Spleen (tissue), 11 donors: ENCODE measurements at regions not wholly inside any gene's neighbourhood (a gene's known extent, or its start where the extent isn't known, plus 50 kb on each side); places are given as distances from the start of the nearest gene placed in this dataset.

Experiments
- DNase-seq: peaks from one replicate; pipeline ENCODE4 v3.0.0-alpha.2; 2020
- H3K27ac ChIP-seq, 8 donors: fragments of 200-600 bp; sonication (generic) in 7 of 8; 1 replicate in 4 of 8; 2 replicates in 4 of 8; pipeline versions ENCODE4 v1.5.0 to v1.8.0; 2016 to 2021; ENCODE audit warnings: inconsistent platforms in 4 of 8, mild to moderate bottlenecking in 4 of 8, moderate library complexity in 1 of 8
- H3K27me3 ChIP-seq, 7 donors: fragments of 200-600 bp; sonication (generic) in 6 of 7; replicated peaks in 1 of 7; 1 replicate in 4 of 7; 2 replicates in 3 of 7; pipeline versions ENCODE4 v1.5.0 to v1.8.0; 2016 to 2021; ENCODE audit warnings: inconsistent platforms in 3 of 7, mild to moderate bottlenecking in 1 of 7
- H3K36me3 ChIP-seq, 6 donors: fragments of 200-600 bp; sonication (generic) in 5 of 6; 1 replicate in 4 of 6; 2 replicates in 2 of 6; pipeline versions ENCODE4 v1.5.0 to v1.8.0; 2016 to 2021; ENCODE audit warnings: inconsistent platforms in 2 of 6
- H3K4me1 ChIP-seq, 6 donors: fragments of 200-600 bp; sonication (generic) in 5 of 6; 1 replicate in 3 of 6; 2 replicates in 3 of 6; pipeline versions ENCODE4 v1.5.0 to v1.8.0; 2016 to 2021; ENCODE audit warnings: inconsistent platforms in 3 of 6
- H3K4me3 ChIP-seq, 8 donors: fragments of 200-600 bp; sonication (generic) in 7 of 8; 1 replicate in 4 of 8; 2 replicates in 4 of 8; pipeline versions ENCODE4 v1.5.0 to v1.8.0; 2016 to 2021; ENCODE audit warnings: inconsistent platforms in 4 of 8, mild to moderate bottlenecking in 4 of 8, moderate library complexity in 2 of 8
- H3K9me3 ChIP-seq, 8 donors: fragments of 200-600 bp; sonication (generic) in 7 of 8; 1 replicate in 4 of 8; 2 replicates in 4 of 8; pipeline versions ENCODE4 v1.5.0 to v1.8.0; 2016 to 2021; ENCODE audit warnings: inconsistent platforms in 4 of 8
- CTCF ChIP-seq, 11 experiments: fragments of 200-600 bp in 7 of 11; fragments of 450-650 bp in 4 of 11; sonication (generic) in 4 of 11; IDR thresholded peaks in 8 of 11; conservative IDR thresholded peaks in 3 of 11; 1 replicate in 7 of 11; 2 replicates in 4 of 11; pipeline versions ENCODE4 v1.4.0 to v1.8.0; 2016 to 2021; ENCODE audit warnings: antibody characterized with exemption in 11 of 11, inconsistent platforms in 4 of 11, mild to moderate bottlenecking in 1 of 11
- POLR2A ChIP-seq, 3 donors: fragments of 450-650 bp; IDR thresholded peaks; one replicate each; pipeline ENCODE4 v1.5.1; 2017; ENCODE audit warnings: antibody characterized with exemption in 3 of 3, mild to moderate bottlenecking in 1 of 3
- POLR2AphosphoS5 ChIP-seq, 3 donors: sonication (generic); formaldehyde crosslinking; IDR thresholded peaks; one replicate each; pipeline ENCODE4 v1.5.1; 2017; ENCODE audit warnings: antibody characterized with exemption in 3 of 3
- WGBS, 5 donors: extraction: QIAGEN DNeasy Blood & Tissue Kit in 3 of 5; methylation state at CpG; one replicate each; pipeline versions ENCODE4 v1.1.5 to v1.1.7; 2013 to 2018; 5-methylcytosine and 5-hydroxymethylcytosine counted together
- intact Hi-C: fragments of 100-400 bp; cut with DNase I; formaldehyde crosslinking; loops from one replicate; pipeline ENCODE4 v1.15.0; 2023; ENCODE audit warnings: low total_unique reads
- donor health status: healthy with polysubstance abuse.
- donor health status: DM: no; HTN: no; CAD: no; lungs with moderate emphysema.
- donor health status: DM: no; HTN: no; CAD: no.
- donor health status: Bipolar disorder and iron deficiency.
- donor health status: healthy.
- donor health status: DM: no; HTN: no; CAD: no.
- donor health status: DM: yes; HTN: yes; CAD: no.

GRCh38 chr2:121872651-121873050 is 117.2 kb downstream of the TSN start:
- no peaks in the 10 kb centered on the region for H3K36me3 ChIP-seq
- 77 to 96% (median 86%) methylated on average over 2 of the region's 2 CpGs for WGBS, 5 donors
- H3K4me1 ChIP-seq, result no peaks in the 10 kb centered on the region
- H3K27me3 ChIP-seq, result peaks cover 0 to 9% (median 0%) of the 10 kb centered on the region in 7 donors
- H3K27ac ChIP-seq, result no peak overlapping the region
- intact Hi-C loops, result no loop called here
- H3K9me3 ChIP-seq, result no peaks in the 10 kb centered on the region
- H3K4me3 ChIP-seq, result no peak overlapping the region
- no peak for TF ChIP-seq CTCF (IDR thresholded peaks at IDR 0.05 in 8 of 11, conservative IDR thresholded peaks at IDR 0.05 in 3 of 11)
- no peak for TF ChIP-seq POLR2AphosphoS5 (IDR thresholded peaks at IDR 0.05)
- no peak for TF ChIP-seq POLR2A (IDR thresholded peaks at IDR 0.05)
- DNase-seq, result no peak

GRCh38 chr2:121873864-121874263 is 118.4 kb downstream of the TSN start:
- WGBS, 5 donors, result 80 to 93% (median 90%) methylated on average over 7 of the region's 7 CpGs
- Histone ChIP-seq H3K27me3 (peaks cover 0 to 9% (median 0%) of the 10 kb centered on the region in 7 donors), H3K4me1 (no peaks in the 10 kb centered on the region), H3K27ac (no peak overlapping the region), H3K36me3 (no peaks in the 10 kb centered on the region), H3K4me3 (no peak overlapping the region), H3K9me3 (peaks cover 0 to 5% (median 0%) of the 10 kb centered on the region in 8 donors)
- TF ChIP-seq POLR2A (IDR thresholded peaks at IDR 0.05) (no peak), POLR2AphosphoS5 (IDR thresholded peaks at IDR 0.05) (no peak)
- no peak for DNase-seq
- intact Hi-C loops, result no loop called here

- no peak for DNase-seq
- H3K9me3 ChIP-seq, result peaks cover 0 to 12% (median 0%) of the 10 kb centered on the region in 8 donors
- no peak overlapping the region for H3K4me3 ChIP-seq
- no peak for TF ChIP-seq POLR2A (IDR thresholded peaks at IDR 0.05)
- no peak for TF ChIP-seq POLR2AphosphoS5 (IDR thresholded peaks at IDR 0.05)
- no peak for TF ChIP-seq CTCF (IDR thresholded peaks at IDR 0.05 in 8 of 11, conservative IDR thresholded peaks at IDR 0.05 in 3 of 11)
- H3K36me3 ChIP-seq, result no peaks in the 10 kb centered on the region
- H3K27me3 ChIP-seq, result peaks cover 0 to 9% (median 0%) of the 10 kb centered on the region in 7 donors
- WGBS, 5 donors, result 74 to 91% (median 82%) methylated on average over 2 of the region's 2 CpGs
- intact Hi-C loops, result no loop called here
- no peak overlapping the region for H3K27ac ChIP-seq
- H3K4me1 ChIP-seq, result no peaks in the 10 kb centered on the region
Measured at GRCh38 chr2:121875585-121876185, 120.2 kb downstream of the TSN start.

GRCh38 chr2:121877366-121877765 is 121.9 kb downstream of the TSN start:
- Histone ChIP-seq H3K9me3 (peaks cover 0 to 12% (median 0%) of the 10 kb centered on the region in 8 donors), H3K36me3 (no peaks in the 10 kb centered on the region), H3K4me3 (no peak overlapping the region), H3K4me1 (no peaks in the 10 kb centered on the region), H3K27ac (no peak overlapping the region), H3K27me3 (no peaks in the 10 kb centered on the region)
- intact Hi-C loops, result no loop called here
- no peak for TF ChIP-seq POLR2A (IDR thresholded peaks at IDR 0.05)
- no peak for TF ChIP-seq POLR2AphosphoS5 (IDR thresholded peaks at IDR 0.05)
- no peak for TF ChIP-seq CTCF (IDR thresholded peaks at IDR 0.05 in 8 of 11, conservative IDR thresholded peaks at IDR 0.05 in 3 of 11)
- DNase-seq, result no peak
- 91 to 100% (median 98%) methylated on average over 1 of the region's 1 CpG for WGBS, 5 donors
